ENCODE measurements at regions not wholly inside any gene's neighbourhood (a gene's known extent, or its start where the extent isn't known, plus 50 kb on each side); places are given as distances from the start of the nearest gene placed in this dataset.

DNA sequence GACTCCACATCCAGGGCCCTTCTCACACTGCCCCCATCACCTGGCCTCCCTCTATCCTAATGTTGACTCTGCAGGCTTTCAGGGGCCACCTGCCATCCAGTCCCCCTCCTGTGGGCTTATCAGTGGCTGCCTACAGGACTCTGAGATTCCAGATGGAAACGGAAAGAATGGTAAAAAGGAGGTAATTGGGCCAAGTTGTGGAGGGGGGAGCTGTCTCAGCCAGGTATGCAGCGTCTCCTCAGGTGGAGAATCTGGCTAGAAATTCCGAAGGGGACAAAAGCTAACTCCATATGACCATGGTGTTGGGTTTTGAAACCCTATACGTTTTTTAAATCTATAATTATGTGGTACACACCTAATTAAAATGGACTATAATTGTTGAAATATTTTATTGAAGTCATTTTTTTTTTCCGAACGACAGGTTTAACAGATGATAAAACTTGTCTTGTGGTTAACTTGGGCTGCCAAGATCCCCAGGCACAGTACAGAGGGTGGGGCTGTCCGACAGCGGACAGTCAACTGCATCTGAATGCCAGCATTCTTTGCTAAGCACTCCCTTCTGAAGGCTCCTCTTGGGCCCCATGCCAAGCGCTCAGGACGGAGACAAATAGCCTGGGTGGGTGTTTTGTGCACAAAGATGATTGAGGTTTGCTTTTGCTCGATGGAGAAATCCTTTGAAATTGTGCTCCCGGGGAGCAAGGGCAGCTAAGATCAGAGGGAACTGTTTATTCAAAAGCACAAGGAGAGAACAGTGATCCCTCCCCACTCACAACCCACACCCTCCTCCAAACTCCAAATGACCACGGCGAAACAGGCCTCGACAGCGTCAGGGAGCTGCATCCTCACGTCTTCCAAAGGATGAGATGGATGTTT lies 365.6 kb downstream of the BCL11B start:
- TF ChIP-seq EZH2 (IDR thresholded peaks at IDR 0.05; ENCODE audit: insufficient read depth, poor library complexity, severe bottlenecking) (no peak), EZH2phosphoT487 (IDR thresholded peaks at IDR 0.05; ENCODE audit: insufficient read depth, low read depth) (no peak)

All from GM23248 (cell line).